GM12878 (cell line): ENCODE measurements at regions not wholly inside any gene's neighbourhood (a gene's known extent, or its start where the extent isn't known, plus 50 kb on each side); places are given as distances from the start of the nearest gene placed in this dataset.
"Not testable (repeated sequence)": the region's sequence is repeated elsewhere in the genome, so short reads cannot be mapped to it uniquely, and the experiment has no call there.

Experiments used
- ATAC-seq: fragments of 200-7000 bp; cut with Tn5 transposase; 3 replicates; pipeline ENCODE4 v1.9.1; 2020; ENCODE audit warnings: mild to moderate bottlenecking, moderate library complexity
- BruUV-seq: library from RNA; stranded (reverse); fragments of 400-500 nt; replicated peaks from 2 replicates; lab custom pipeline; 2021; lab: Mats Ljungman, UMichigan
- CTCF ChIA-PET: fragments of 300-600 bp; sonication (Branson Sonifier 250); formaldehyde crosslinking; extraction: SDS; loops from one replicate; lab custom pipeline; 2021; ENCODE audit warnings: inconsistent platforms; lab: Yijun Ruan, JAX
- POLR2A ChIA-PET: fragments of 350-600 bp; formaldehyde crosslinking; extraction: SDS; loops from one replicate; lab custom pipeline; 2021; ENCODE audit warnings: inconsistent platforms; lab: Charles Lee
- RAD21 ChIA-PET: fragments of 300-600 bp; sonication (Branson Sonifier 250); formaldehyde crosslinking; loops from one replicate; lab custom pipeline; 2023; ENCODE audit warnings: antibody characterized with exemption; ENCODE audit not compliant: unreplicated experiment; lab: Charles Lee
- SMC1A ChIA-PET: fragments of 300-600 bp; sonication (Branson Sonifier 250); formaldehyde crosslinking; loops from one replicate; lab custom pipeline; 2023; ENCODE audit not compliant: unreplicated experiment, uncharacterized antibody; lab: Charles Lee
- DNase-seq: peaks from one replicate; pipeline ENCODE4 v3.0.0-alpha.2; 2011; ENCODE audit warnings: low read depth, low spot score
- FAIRE-seq: peaks from 3 replicates; lab custom pipeline; 2011; peaks lifted over from hg19 to GRCh38; lab: Jason Lieb, UNC
- H2AFZ ChIP-seq: 2 replicates; pipeline ENCODE4 v1.6.0; 2011; ENCODE audit warnings: low read depth, low read length, control low read depth; ENCODE audit not compliant: control insufficient read depth
- H3K27ac ChIP-seq: 2 replicates; pipeline ENCODE4 v1.5.1; 2011; ENCODE audit warnings: control low read depth; ENCODE audit not compliant: control insufficient read depth, insufficient read depth
- H3K27me3 ChIP-seq, 2 experiments: replicated peaks in 1 of 2; 2 replicates each; pipeline versions ENCODE4 v1.6.0 to v1.6.1; 2011; ENCODE audit warnings: low read length in 1 of 2; ENCODE audit not compliant: control insufficient read depth in 2 of 2, insufficient read depth in 2 of 2
- H3K36me3 ChIP-seq, 2 experiments: 2 replicates each; pipeline ENCODE4 v1.5.1; 2011; ENCODE audit warnings: low read length in 1 of 2; ENCODE audit not compliant: control insufficient read depth in 2 of 2, insufficient read depth in 2 of 2
- H3K4me1 ChIP-seq: 2 replicates; pipeline ENCODE4 v1.6.1; 2011; ENCODE audit warnings: mild to moderate bottlenecking, low read length, moderate library complexity, mixed read lengths; ENCODE audit not compliant: control insufficient read depth, insufficient read depth
- H3K4me2 ChIP-seq: 2 replicates; pipeline ENCODE4 v1.6.0; 2011; ENCODE audit warnings: control low read depth; ENCODE audit not compliant: control insufficient read depth, insufficient read depth
- H3K4me3 ChIP-seq: fragments of 200-600 bp; sonication (generic); 2 replicates; pipeline ENCODE4 v1.5.1; 2016
- H3K79me2 ChIP-seq: 2 replicates; pipeline ENCODE4 v1.6.0; 2011; ENCODE audit warnings: low read length; ENCODE audit not compliant: control insufficient read depth, insufficient read depth
- H3K9ac ChIP-seq: 2 replicates; pipeline ENCODE4 v1.8.0; 2011; ENCODE audit warnings: low read length, control low read depth, mixed read lengths; ENCODE audit not compliant: control insufficient read depth, insufficient read depth
- H3K9me3 ChIP-seq: replicated peaks from 3 replicates; pipeline ENCODE4 v1.5.1; 2011; ENCODE audit warnings: mild to moderate bottlenecking, low read length; ENCODE audit not compliant: control insufficient read depth, insufficient read depth
- H4K20me1 ChIP-seq: 2 replicates; pipeline ENCODE4 v1.6.0; 2011; ENCODE audit not compliant: control insufficient read depth, insufficient read depth
- SUZ12 ChIP-seq: fragments of 200-600 bp; sonication (generic); IDR thresholded peaks from one replicate; pipeline ENCODE4 v1.6.1; 2018; ENCODE audit warnings: antibody characterized with exemption, mild to moderate bottlenecking; ENCODE audit not compliant: unreplicated experiment
- WGBS: methylation state at CpG from one replicate; pipeline ENCODE4 v1.1.6; 2016; ENCODE audit warnings: low lambda C conversion rate; ENCODE audit not compliant: insufficient replicate concordance, insufficient coverage; ENCODE audit errors: missing lambda C conversion rate; 5-methylcytosine and 5-hydroxymethylcytosine counted together
- in situ Hi-C: fragments of 300-500 bp; cut with MboI; formaldehyde crosslinking; loops from 9 replicates; pipeline ENCODE4 v1.14.3; 2018; ENCODE audit warnings: mixed read lengths
- intact Hi-C: fragments of 100-400 bp; cut with micrococcal nuclease; formaldehyde crosslinking; loops from one replicate; pipeline ENCODE4 v1.14.2; 2022; ENCODE audit not compliant: unreplicated experiment

DNA sequence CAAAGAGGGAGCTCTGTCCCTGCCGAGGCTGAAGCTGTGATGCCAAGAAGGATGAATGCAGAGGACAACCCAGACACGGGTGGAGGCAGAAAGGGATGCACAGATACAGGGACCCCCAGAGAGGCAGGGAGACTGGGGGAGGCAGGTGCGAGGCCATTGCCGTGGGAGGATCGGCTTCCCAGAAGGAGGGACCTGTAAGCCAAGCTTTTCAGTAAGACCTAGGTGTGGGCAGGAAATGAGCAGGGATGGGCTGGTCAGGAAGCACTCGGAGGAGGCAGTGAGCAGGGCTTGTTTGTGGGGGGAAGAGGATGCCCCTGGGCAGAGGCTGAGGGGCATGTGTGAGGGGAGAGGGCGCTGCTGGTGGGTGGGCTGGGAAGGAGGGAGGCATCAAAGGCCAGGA lies 67.7 kb upstream of the WNT4 start:
- TF ChIP-seq SUZ12: no peak
- Histone ChIP-seq H3K27ac (no peak overlapping the region), H3K4me2 (no peak overlapping the region), H3K9me3 (no peaks in the 10 kb centered on the region), H4K20me1 (no peaks in the 10 kb centered on the region), H3K27me3 (peaks cover 3 to 9% of the 10 kb centered on the region in 2 experiments; a peak in 3 of 4 replicates), H3K36me3 (no peaks in the 10 kb centered on the region), H3K4me1 (no peaks in the 10 kb centered on the region), H3K9ac (no peak overlapping the region), H3K4me3 (no peak overlapping the region), H2AFZ (no peak overlapping the region), H3K79me2 (no peaks in the 10 kb centered on the region)
- DNase-seq (no peak), FAIRE-seq (no peak), ATAC-seq (no peak)
- in situ Hi-C loops (no loop called here), intact Hi-C loops (no loop called here)
- ChIA-PET RAD21 (no interaction called here), POLR2A (no interaction called here), CTCF (no interaction called here), SMC1A (interaction anchor here (0.6 kb wide), 1 partner anchor 18 kb away, joined by 3 read pairs; no protein-coding TSS in a partner anchor)
- no TSS peak for BruUV-seq
- WGBS: 13% methylated on average over 7 of the region's 7 CpGs

DNA sequence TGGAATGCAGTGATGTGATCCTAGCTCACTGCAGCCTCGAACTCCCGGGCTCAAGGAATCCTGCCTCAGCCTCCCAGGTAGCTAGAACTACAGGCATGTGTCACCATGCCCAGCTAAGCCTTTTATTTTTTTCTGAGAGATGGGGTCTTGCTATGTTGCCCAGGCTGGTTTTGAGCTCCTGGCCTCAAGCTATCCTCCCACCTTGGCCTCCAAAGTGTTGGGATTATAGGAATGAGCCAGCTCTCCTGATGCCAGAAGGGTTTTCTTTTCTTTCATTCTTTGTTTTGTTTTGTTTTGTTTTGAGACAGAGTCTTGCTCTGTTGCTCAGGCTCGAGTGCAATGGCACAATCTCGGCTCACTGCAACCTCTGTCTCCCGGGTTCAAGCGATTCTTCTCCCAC lies 68.6 kb upstream of the WNT4 start:
- ChIA-PET CTCF (interaction anchor here (0.5 to 0.9 kb wide), 2 partner anchors 10 to 19 kb away, joined by 3 to 4 read pairs; no protein-coding TSS in a partner anchor), SMC1A (interaction anchor here (0.6 kb wide), 1 partner anchor 17 kb away, joined by 3 read pairs; no protein-coding TSS in a partner anchor)
- H3K27me3 ChIP-seq, H3K4me3 ChIP-seq, H4K20me1 ChIP-seq, intact Hi-C loops, H2AFZ ChIP-seq, H3K4me1 ChIP-seq, in situ Hi-C loops, H3K4me2 ChIP-seq, ATAC-seq, H3K9me3 ChIP-seq, RAD21 ChIA-PET, H3K9ac ChIP-seq, H3K36me3 ChIP-seq, H3K27ac ChIP-seq, BruUV-seq, FAIRE-seq, DNase-seq, H3K79me2 ChIP-seq, POLR2A ChIA-PET: not testable (repeated sequence)
- 24% methylated on average over 6 of the region's 6 CpGs for WGBS
